ENCODE measurements at regions not wholly inside any gene's neighbourhood (a gene's known extent, or its start where the extent isn't known, plus 50 kb on each side); places are given as distances from the start of the nearest gene placed in this dataset.

DNA sequence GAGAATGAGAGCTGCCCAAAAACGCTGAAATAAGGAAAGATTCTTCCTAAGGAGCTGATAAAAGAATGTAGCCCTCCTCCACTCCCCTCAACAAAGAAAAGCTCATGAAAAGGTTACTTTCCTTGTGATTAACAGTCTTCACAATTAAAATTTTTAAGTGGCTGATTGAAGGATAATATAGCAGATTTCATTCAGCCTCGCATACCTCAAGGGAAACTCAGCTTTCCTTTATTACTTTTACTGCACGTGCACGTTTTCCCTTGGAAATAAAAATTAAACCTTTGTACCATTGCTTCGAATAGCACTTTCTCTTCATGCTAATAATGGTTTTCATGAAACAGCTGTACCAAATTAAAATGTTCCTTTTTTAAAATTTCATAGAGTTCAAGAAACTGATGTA is 234.0 kb upstream of the GRAMD2B start:
- TF ChIP-seq, protein P1, sequence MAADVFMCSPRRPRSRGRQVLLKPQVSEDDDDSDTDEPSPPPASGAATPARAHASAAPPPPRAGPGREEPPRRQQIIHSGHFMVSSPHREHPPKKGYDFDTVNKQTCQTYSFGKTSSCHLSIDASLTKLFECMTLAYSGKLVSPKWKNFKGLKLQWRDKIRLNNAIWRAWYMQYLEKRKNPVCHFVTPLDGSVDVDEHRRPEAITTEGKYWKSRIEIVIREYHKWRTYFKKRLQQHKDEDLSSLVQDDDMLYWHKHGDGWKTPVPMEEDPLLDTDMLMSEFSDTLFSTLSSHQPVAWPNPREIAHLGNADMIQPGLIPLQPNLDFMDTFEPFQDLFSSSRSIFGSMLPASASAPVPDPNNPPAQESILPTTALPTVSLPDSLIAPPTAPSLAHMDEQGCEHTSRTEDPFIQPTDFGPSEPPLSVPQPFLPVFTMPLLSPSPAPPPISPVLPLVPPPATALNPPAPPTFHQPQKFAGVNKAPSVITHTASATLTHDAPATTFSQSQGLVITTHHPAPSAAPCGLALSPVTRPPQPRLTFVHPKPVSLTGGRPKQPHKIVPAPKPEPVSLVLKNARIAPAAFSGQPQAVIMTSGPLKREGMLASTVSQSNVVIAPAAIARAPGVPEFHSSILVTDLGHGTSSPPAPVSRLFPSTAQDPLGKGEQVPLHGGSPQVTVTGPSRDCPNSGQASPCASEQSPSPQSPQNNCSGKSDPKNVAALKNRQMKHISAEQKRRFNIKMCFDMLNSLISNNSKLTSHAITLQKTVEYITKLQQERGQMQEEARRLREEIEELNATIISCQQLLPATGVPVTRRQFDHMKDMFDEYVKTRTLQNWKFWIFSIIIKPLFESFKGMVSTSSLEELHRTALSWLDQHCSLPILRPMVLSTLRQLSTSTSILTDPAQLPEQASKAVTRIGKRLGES (CRISPR knock-in tag; IDR thresholded peaks at IDR 0.05; ENCODE audit: borderline replicate concordance): no peak
- TF ChIP-seq, protein P2, sequence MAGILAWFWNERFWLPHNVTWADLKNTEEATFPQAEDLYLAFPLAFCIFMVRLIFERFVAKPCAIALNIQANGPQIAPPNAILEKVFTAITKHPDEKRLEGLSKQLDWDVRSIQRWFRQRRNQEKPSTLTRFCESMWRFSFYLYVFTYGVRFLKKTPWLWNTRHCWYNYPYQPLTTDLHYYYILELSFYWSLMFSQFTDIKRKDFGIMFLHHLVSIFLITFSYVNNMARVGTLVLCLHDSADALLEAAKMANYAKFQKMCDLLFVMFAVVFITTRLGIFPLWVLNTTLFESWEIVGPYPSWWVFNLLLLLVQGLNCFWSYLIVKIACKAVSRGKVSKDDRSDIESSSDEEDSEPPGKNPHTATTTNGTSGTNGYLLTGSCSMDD (CRISPR knock-in tag; IDR thresholded peaks at IDR 0.05): no peak
- TF ChIP-seq, protein P3, sequence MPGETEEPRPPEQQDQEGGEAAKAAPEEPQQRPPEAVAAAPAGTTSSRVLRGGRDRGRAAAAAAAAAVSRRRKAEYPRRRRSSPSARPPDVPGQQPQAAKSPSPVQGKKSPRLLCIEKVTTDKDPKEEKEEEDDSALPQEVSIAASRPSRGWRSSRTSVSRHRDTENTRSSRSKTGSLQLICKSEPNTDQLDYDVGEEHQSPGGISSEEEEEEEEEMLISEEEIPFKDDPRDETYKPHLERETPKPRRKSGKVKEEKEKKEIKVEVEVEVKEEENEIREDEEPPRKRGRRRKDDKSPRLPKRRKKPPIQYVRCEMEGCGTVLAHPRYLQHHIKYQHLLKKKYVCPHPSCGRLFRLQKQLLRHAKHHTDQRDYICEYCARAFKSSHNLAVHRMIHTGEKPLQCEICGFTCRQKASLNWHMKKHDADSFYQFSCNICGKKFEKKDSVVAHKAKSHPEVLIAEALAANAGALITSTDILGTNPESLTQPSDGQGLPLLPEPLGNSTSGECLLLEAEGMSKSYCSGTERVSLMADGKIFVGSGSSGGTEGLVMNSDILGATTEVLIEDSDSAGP (CRISPR knock-in tag; IDR thresholded peaks at IDR 0.05; ENCODE audit: borderline replicate concordance): no peak
- no peak for TF ChIP-seq EHMT2 (IDR thresholded peaks at IDR 0.05; ENCODE audit: borderline replicate concordance, low read depth, low read length)

All from HepG2 (cell line).